A549 (cell line): ENCODE measurements at regions not wholly inside any gene's neighbourhood (a gene's known extent, or its start where the extent isn't known, plus 50 kb on each side); places are given as distances from the start of the nearest gene placed in this dataset.

ENCODE experiments used
- CTCF ChIP-seq: fragments of >200 bp; sonication (Bioruptor Twin); formaldehyde crosslinking; IDR thresholded peaks from 3 replicates; pipeline ENCODE4 v1.5.1; 2016
- MAFK ChIP-seq: fragments of 450-650 bp; IDR thresholded peaks from 2 replicates; pipeline ENCODE4 v1.6.1; 2014; ENCODE audit not compliant: partially characterized antibody

- no peak for TF ChIP-seq MAFK
- no peak for TF ChIP-seq CTCF
Measured at GRCh38 chr9:87431837-87432236, 65.8 kb upstream of the DAPK1 start.
